Pancreas (tissue), 10 donors: ENCODE measurements at regions not wholly inside any gene's neighbourhood (a gene's known extent, or its start where the extent isn't known, plus 50 kb on each side); places are given as distances from the start of the nearest gene placed in this dataset.

Experiments
- ATAC-seq, 4 donors: fragments of 200-7000 bp; cut with Tn5 transposase; one replicate each; pipeline versions ENCODE4 v1.8.0 to v1.9.1; 2020; ENCODE audit warnings: mild to moderate bottlenecking in 4 of 4, moderate library complexity in 4 of 4
- DNase-seq, 6 donors: peaks; one replicate each; pipeline ENCODE4 v3.0.0-alpha.2; 2020
- FAIRE-seq: peaks from 2 replicates; lab custom pipeline; 2012; peaks lifted over from hg19 to GRCh38; lab: Jason Lieb, UNC
- H3K27ac ChIP-seq, 4 donors: fragments of 200-600 bp; sonication (generic); 1 replicate in 3 of 4; 2 replicates in 1 of 4; pipeline versions ENCODE4 v1.5.0 to v1.8.0; 2020
- H3K27me3 ChIP-seq, 4 donors: fragments of 200-600 bp; one replicate each; pipeline ENCODE4 v1.8.0; 2021
- H3K36me3 ChIP-seq, 3 donors: fragments of 200-600 bp; sonication (generic) in 1 of 3; one replicate each; pipeline versions ENCODE4 v1.5.0 to v1.8.0; 2020 to 2021
- H3K4me1 ChIP-seq, 3 donors: fragments of 200-600 bp; one replicate each; pipeline ENCODE4 v1.8.0; 2021
- H3K4me3 ChIP-seq, 4 donors: fragments of 200-600 bp; sonication (generic) in 2 of 4; one replicate each; pipeline versions ENCODE4 v1.5.0 to v1.8.0; 2020 to 2021
- H3K9me3 ChIP-seq, 4 donors: fragments of 200-600 bp; one replicate each; pipeline ENCODE4 v1.8.0; 2021
- WGBS, 2 donors: extraction: QIAGEN DNeasy Blood & Tissue Kit; methylation state at CpG; one replicate each; pipeline ENCODE4 v1.1.7; 2013; 5-methylcytosine and 5-hydroxymethylcytosine counted together
- intact Hi-C, 3 donors: fragments of 100-400 bp; cut with DNase I; formaldehyde crosslinking; loops; one replicate each; pipeline versions ENCODE4 v1.11.1 to v1.14.2; 2022
- TF ChIP-seq, protein P1 (sequence below), 4 donors: fragments of 200-600 bp; sonication (generic) in 3 of 4; IDR thresholded peaks; one replicate each; pipeline versions ENCODE4 v1.5.0 to v1.8.0; 2021; ENCODE audit warnings: antibody characterized with exemption in 4 of 4
- donor health status: healthy with polysubstance abuse.
- donor health status: DM: no; HTN: no; CAD: no; lungs with moderate emphysema.
- donor health status: DM: no; HTN: no; CAD: no.
- donor health status: control.
- donor health status: control.
- donor health status: Bipolar disorder and iron deficiency.
- donor health status: DM: yes; HTN: yes; CAD: no.
- donor health status: DM: no; HTN: no; CAD: no.
- donor health status: DM: no; HTN: no; CAD: no.
- donor health status: DM: yes; HTN: yes; CAD: no.

DNA sequence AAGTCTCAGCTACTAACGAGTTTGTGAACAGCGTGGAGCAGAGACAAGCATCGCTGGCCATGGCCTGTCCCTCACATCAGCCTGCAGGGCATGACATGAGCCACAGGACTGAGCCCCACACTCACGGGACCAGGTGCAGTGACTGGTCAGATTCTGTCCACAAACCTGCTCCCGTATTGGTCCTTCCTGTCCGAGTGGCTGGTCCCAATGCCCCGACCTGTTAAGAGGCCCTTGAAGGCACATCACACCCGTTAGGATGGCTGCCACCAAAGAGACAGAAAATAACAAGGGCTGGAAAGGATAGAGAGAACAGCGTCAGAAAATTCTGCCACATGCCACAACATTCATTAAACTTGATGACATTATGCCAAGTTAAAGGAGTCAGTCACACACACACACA, 403.2 kb upstream of the MYT1L start:
- Histone ChIP-seq H3K27me3 (no peaks in the 10 kb centered on the region), H3K4me3 (no peak overlapping the region), H3K27ac (no peak overlapping the region), H3K9me3 (no peaks in the 10 kb centered on the region), H3K4me1 (no peaks in the 10 kb centered on the region), H3K36me3 (no peaks in the 10 kb centered on the region)
- intact Hi-C loops, result no loop called here
- ATAC-seq, result no peak
- no peak for DNase-seq
- 41 to 46% methylated on average over 9 of the region's 9 CpGs for WGBS, 2 donors
- no peak for FAIRE-seq
- TF ChIP-seq, protein P1, sequence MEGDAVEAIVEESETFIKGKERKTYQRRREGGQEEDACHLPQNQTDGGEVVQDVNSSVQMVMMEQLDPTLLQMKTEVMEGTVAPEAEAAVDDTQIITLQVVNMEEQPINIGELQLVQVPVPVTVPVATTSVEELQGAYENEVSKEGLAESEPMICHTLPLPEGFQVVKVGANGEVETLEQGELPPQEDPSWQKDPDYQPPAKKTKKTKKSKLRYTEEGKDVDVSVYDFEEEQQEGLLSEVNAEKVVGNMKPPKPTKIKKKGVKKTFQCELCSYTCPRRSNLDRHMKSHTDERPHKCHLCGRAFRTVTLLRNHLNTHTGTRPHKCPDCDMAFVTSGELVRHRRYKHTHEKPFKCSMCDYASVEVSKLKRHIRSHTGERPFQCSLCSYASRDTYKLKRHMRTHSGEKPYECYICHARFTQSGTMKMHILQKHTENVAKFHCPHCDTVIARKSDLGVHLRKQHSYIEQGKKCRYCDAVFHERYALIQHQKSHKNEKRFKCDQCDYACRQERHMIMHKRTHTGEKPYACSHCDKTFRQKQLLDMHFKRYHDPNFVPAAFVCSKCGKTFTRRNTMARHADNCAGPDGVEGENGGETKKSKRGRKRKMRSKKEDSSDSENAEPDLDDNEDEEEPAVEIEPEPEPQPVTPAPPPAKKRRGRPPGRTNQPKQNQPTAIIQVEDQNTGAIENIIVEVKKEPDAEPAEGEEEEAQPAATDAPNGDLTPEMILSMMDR (IDR thresholded peaks at IDR 0.05), result no peak

GRCh38 chr2:2733818-2734217, 402.7 kb upstream of the MYT1L start:
- FAIRE-seq (no peak), ATAC-seq (no peak), DNase-seq (no peak)
- intact Hi-C loops, result no loop called here
- Histone ChIP-seq H3K36me3 (no peaks in the 10 kb centered on the region), H3K9me3 (no peaks in the 10 kb centered on the region), H3K27me3 (no peaks in the 10 kb centered on the region), H3K4me1 (no peaks in the 10 kb centered on the region), H3K27ac (no peak overlapping the region), H3K4me3 (no peak overlapping the region)
- 68 to 74% methylated on average over 11 of the region's 11 CpGs for WGBS, 2 donors
- TF ChIP-seq, protein P1 (IDR thresholded peaks at IDR 0.05), result no peak

- Histone ChIP-seq H3K27ac (no peak overlapping the region), H3K36me3 (no peaks in the 10 kb centered on the region), H3K9me3 (no peaks in the 10 kb centered on the region), H3K4me1 (no peaks in the 10 kb centered on the region), H3K27me3 (no peaks in the 10 kb centered on the region), H3K4me3 (no peak overlapping the region)
- 64 to 75% methylated on average over 17 of the region's 17 CpGs for WGBS, 2 donors
- intact Hi-C loops, result no loop called here
- TF ChIP-seq, protein P1 (IDR thresholded peaks at IDR 0.05), result no peak
- no peak for DNase-seq
- ATAC-seq, result no peak
- no peak for FAIRE-seq
Measured at GRCh38 chr2:2732331-2733119, 401.4 kb upstream of the MYT1L start.

GRCh38 chr2:2731816-2732284, 400.8 kb upstream of the MYT1L start:
- H3K36me3 ChIP-seq, result no peaks in the 10 kb centered on the region
- no peaks in the 10 kb centered on the region for H3K27me3 ChIP-seq
- TF ChIP-seq, protein P1 (IDR thresholded peaks at IDR 0.05), result no peak
- no peaks in the 10 kb centered on the region for H3K4me1 ChIP-seq
- no peak for DNase-seq
- FAIRE-seq, result no peak
- WGBS, 2 donors, result 69 to 83% methylated on average over 19 of the region's 19 CpGs
- no peaks in the 10 kb centered on the region for H3K9me3 ChIP-seq
- H3K4me3 ChIP-seq, result no peak overlapping the region
- ATAC-seq, result no peak
- no peak overlapping the region for H3K27ac ChIP-seq
- intact Hi-C loops, result no loop called here
